HepG2 (cell line): ENCODE measurements at regions not wholly inside any gene's neighbourhood (a gene's known extent, or its start where the extent isn't known, plus 50 kb on each side); places are given as distances from the start of the nearest gene placed in this dataset.

ENCODE experiments used
- ATAC-seq: fragments of 200-7000 bp; cut with Tn5 transposase; 3 replicates; pipeline ENCODE4 v1.9.1; 2020; ENCODE audit warnings: mild to moderate bottlenecking, moderate library complexity
- BruUV-seq: library from RNA; stranded (reverse); fragments of 400-500 nt; replicated peaks from 2 replicates; lab custom pipeline; 2021; lab: Mats Ljungman, UMichigan
- CTCF ChIA-PET: fragments of 300-600 bp; formaldehyde crosslinking; extraction: SDS; loops from one replicate; lab custom pipeline; 2021; ENCODE audit warnings: low total read pairs, inconsistent platforms, low intra/inter-chr PET ratio; lab: Yijun Ruan, JAX
- POLR2A ChIA-PET: fragments of 350-600 bp; sonication (Branson Sonifier 250); formaldehyde crosslinking; loops from one replicate; lab custom pipeline; 2020; ENCODE audit warnings: antibody characterized with exemption, inconsistent platforms; lab: Yijun Ruan, JAX
- DNase-seq: peaks from one replicate; pipeline ENCODE4 v3.0.0-alpha.2; 2015; ENCODE audit warnings: low spot score
- FAIRE-seq: peaks from 3 replicates; lab custom pipeline; 2011; peaks lifted over from hg19 to GRCh38; lab: Jason Lieb, UNC
- H2AFZ ChIP-seq: one replicate; pipeline ENCODE4 v1.6.1; 2011; ENCODE audit warnings: low read length, inconsistent platforms
- H3K27ac ChIP-seq: fragments of 300-600 bp; 3 replicates; pipeline ENCODE4 v1.8.0; 2011; ENCODE audit warnings: mixed run types, mild to moderate bottlenecking, mixed read lengths, low read length, inconsistent platforms; ENCODE audit not compliant: insufficient read depth; ENCODE audit errors: extremely low read length
- H3K27me3 ChIP-seq, 2 experiments: fragments of 200-600 bp in 1 of 2; 2 replicates in 1 of 2; 3 replicates in 1 of 2; pipeline versions ENCODE4 v1.6.0 to v1.8.0; 2011; ENCODE audit warnings: low read length in 2 of 2, mild to moderate bottlenecking in 2 of 2, moderate library complexity in 2 of 2, inconsistent platforms in 1 of 2; ENCODE audit not compliant: insufficient read depth in 2 of 2, control insufficient read depth in 1 of 2
- H3K36me3 ChIP-seq, 2 experiments: fragments of 200-600 bp in 1 of 2; replicated peaks in 1 of 2; 2 replicates in 1 of 2; 3 replicates in 1 of 2; pipeline versions ENCODE4 v1.5.1 to v1.8.0; 2011; ENCODE audit warnings: low read length in 2 of 2, inconsistent platforms in 1 of 2; ENCODE audit not compliant: insufficient read depth in 2 of 2, control insufficient read depth in 1 of 2
- H3K4me1 ChIP-seq: 2 replicates; pipeline ENCODE4 v1.5.1; 2012; ENCODE audit warnings: low read length, inconsistent platforms; ENCODE audit not compliant: insufficient read depth
- H3K4me2 ChIP-seq: 2 replicates; pipeline ENCODE4 v1.6.0; 2011; ENCODE audit warnings: low read depth, low read length, inconsistent platforms
- H3K4me3 ChIP-seq, 3 experiments: fragments of 200-600 bp in 1 of 3; sonication (generic), shearing (Covaris generic) in 1 of 3; replicated peaks in 1 of 3; 2 replicates each; pipeline ENCODE4 v1.5.1; 2011 to 2016; ENCODE audit warnings: low read length in 3 of 3, inconsistent platforms in 2 of 3, low read depth in 2 of 3, mild to moderate bottlenecking in 2 of 3, control low read depth in 1 of 3, mixed read lengths in 1 of 3; ENCODE audit not compliant: insufficient read depth in 1 of 3
- H3K79me2 ChIP-seq: one replicate; pipeline ENCODE4 v1.6.1; 2011; ENCODE audit warnings: low read length, inconsistent platforms; ENCODE audit not compliant: insufficient read depth
- H3K9ac ChIP-seq: 2 replicates; pipeline ENCODE4 v1.6.0; 2011; ENCODE audit warnings: mild to moderate bottlenecking, low read depth, low read length, inconsistent platforms; ENCODE audit not compliant: insufficient read depth
- H3K9me3 ChIP-seq: 2 replicates; pipeline ENCODE4 v1.5.1; 2012; ENCODE audit warnings: mild to moderate bottlenecking, low read length
- H4K20me1 ChIP-seq: 2 replicates; pipeline ENCODE4 v1.6.0; 2011; ENCODE audit warnings: inconsistent platforms, mild to moderate bottlenecking, low read length, moderate library complexity; ENCODE audit not compliant: insufficient read depth
- CHCHD3 ChIP-seq: sonication (generic); formaldehyde crosslinking; IDR thresholded peaks from 2 replicates; pipeline ENCODE4 v1.8.0; 2022; ENCODE audit warnings: mild to moderate bottlenecking, missing genetic modification reagents, moderate library complexity
- NFKBIZ ChIP-seq: IDR thresholded peaks from 2 replicates; pipeline ENCODE4 v1.6.1; 2018; ENCODE audit warnings: missing genetic modification reagents, missing compliant biosample characterization
- RFXANK ChIP-seq: IDR thresholded peaks from 2 replicates; pipeline ENCODE4 v1.6.1; 2016
- TAF1 ChIP-seq: sonication (generic); formaldehyde crosslinking; IDR thresholded peaks from 2 replicates; pipeline ENCODE4 v1.4.0; 2020; ENCODE audit warnings: missing genetic modification reagents
- ZBTB21 ChIP-seq: sonication (generic); formaldehyde crosslinking; IDR thresholded peaks from 2 replicates; pipeline ENCODE4 v1.4.0; 2020; ENCODE audit warnings: missing genetic modification reagents
- ZNF484 ChIP-seq: sonication (generic); formaldehyde crosslinking; IDR thresholded peaks from 2 replicates; pipeline ENCODE4 v1.5.1; 2020; ENCODE audit warnings: mild to moderate bottlenecking, low read depth, missing genetic modification reagents, borderline replicate concordance
- ZNF616 ChIP-seq: sonication (generic); formaldehyde crosslinking; IDR thresholded peaks from 2 replicates; pipeline ENCODE4 v1.5.0; 2020; ENCODE audit warnings: low read depth, mild to moderate bottlenecking, missing genetic modification reagents
- WGBS: methylation state at CpG from one replicate; pipeline ENCODE4 v1.1.6; 2017; ENCODE audit warnings: low lambda C conversion rate; 5-methylcytosine and 5-hydroxymethylcytosine counted together
- in situ Hi-C: cut with HindIII; loops from 2 replicates; pipeline ENCODE4 v1.10.0; 2017; ENCODE audit warnings: low pct_unique_long_range_greater_than_20kb; ENCODE audit not compliant: extremely low pct_ligation_motif_present
- intact Hi-C: fragments of 100-400 bp; cut with micrococcal nuclease; formaldehyde crosslinking; loops from one replicate; pipeline ENCODE4 v1.10.0; 2022; ENCODE audit not compliant: unreplicated experiment
- TF ChIP-seq, protein P1 (sequence below): sonication (generic); formaldehyde crosslinking; IDR thresholded peaks from 2 replicates; pipeline ENCODE4 v1.5.0; 2020; ENCODE audit warnings: mild to moderate bottlenecking, missing genetic modification reagents, borderline replicate concordance

DNA sequence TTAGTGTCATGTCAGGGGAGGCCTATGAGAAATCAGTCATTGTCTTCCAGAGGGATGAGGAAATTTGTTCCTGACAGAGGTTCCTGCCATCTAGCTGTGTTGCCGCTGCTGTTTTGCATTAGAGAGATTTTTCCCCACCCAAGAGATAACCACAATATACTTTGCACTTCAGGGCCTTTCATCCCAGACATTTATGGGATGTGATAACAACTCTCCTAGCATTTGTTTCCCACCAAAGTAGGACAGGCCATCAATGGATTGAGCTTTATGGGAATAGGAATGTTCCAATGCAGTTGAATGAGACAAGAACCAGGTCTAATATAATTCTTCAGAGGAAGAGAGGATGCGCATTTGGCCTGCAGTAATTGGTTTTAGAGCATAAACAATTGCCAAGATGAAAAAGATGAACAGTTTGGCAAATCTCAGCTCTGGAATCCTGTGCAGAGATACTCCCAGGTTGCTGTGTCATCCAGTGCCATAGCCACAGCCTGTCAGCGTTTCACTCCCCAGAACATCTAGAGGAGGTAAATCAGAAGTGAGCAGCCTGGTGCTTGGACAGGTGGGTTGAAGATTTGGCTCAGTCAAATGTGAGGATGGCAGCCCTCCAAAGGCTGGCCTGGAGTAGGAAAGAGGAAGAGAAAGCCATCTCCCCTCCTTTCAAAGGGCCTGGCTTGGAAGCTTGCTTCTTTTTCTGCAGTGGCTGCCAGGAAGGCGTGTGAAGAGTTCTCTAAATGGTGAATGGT is 93.7 kb upstream of the SETBP1 start:
- H3K9me3 ChIP-seq = no peaks in the 10 kb centered on the region
- no peak for FAIRE-seq

More for the DNA sequence above, 93.7 kb upstream of the SETBP1 start:
- H3K36me3 ChIP-seq = no peaks in the 10 kb centered on the region
- ChIA-PET CTCF (no interaction called here), POLR2A (no interaction called here)
- intact Hi-C loops = no loop called here
- H3K27ac ChIP-seq = no peak overlapping the region
- BruUV-seq = no TSS peak
- TF ChIP-seq NFKBIZ = no peak
- no peak for TF ChIP-seq TAF1 (CRISPR knock-in tag)
- TF ChIP-seq, protein P1, sequence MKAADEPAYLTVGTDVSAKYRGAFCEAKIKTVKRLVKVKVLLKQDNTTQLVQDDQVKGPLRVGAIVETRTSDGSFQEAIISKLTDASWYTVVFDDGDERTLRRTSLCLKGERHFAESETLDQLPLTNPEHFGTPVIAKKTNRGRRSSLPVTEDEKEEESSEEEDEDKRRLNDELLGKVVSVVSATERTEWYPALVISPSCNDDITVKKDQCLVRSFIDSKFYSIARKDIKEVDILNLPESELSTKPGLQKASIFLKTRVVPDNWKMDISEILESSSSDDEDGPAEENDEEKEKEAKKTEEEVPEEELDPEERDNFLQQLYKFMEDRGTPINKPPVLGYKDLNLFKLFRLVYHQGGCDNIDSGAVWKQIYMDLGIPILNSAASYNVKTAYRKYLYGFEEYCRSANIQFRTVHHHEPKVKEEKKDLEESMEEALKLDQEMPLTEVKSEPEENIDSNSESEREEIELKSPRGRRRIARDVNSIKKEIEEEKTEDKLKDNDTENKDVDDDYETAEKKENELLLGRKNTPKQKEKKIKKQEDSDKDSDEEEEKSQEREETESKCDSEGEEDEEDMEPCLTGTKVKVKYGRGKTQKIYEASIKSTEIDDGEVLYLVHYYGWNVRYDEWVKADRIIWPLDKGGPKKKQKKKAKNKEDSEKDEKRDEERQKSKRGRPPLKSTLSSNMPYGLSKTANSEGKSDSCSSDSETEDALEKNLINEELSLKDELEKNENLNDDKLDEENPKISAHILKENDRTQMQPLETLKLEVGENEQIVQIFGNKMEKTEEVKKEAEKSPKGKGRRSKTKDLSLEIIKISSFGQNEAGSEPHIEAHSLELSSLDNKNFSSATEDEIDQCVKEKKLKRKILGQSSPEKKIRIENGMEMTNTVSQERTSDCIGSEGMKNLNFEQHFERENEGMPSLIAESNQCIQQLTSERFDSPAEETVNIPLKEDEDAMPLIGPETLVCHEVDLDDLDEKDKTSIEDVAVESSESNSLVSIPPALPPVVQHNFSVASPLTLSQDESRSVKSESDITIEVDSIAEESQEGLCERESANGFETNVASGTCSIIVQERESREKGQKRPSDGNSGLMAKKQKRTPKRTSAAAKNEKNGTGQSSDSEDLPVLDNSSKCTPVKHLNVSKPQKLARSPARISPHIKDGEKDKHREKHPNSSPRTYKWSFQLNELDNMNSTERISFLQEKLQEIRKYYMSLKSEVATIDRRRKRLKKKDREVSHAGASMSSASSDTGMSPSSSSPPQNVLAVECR (CRISPR knock-in tag) = no peak
- TF ChIP-seq ZNF616 (CRISPR knock-in tag) = no peak
- no peak for TF ChIP-seq CHCHD3 (CRISPR knock-in tag)
- TF ChIP-seq RFXANK (CRISPR knock-in tag) = no peak
- no peak for TF ChIP-seq ZNF484 (CRISPR knock-in tag)
- TF ChIP-seq ZBTB21 (CRISPR knock-in tag) = no peak
- TF ChIP-seq, all 625 proteins: peak for 0
- Histone ChIP-seq H3K79me2 (no peaks in the 10 kb centered on the region), H2AFZ (no peak overlapping the region), H3K4me1 (no peaks in the 10 kb centered on the region), H3K27me3 (no peaks in the 10 kb centered on the region), H3K9ac (no peak overlapping the region), H3K4me3 (no peak overlapping the region), H4K20me1 (no peaks in the 10 kb centered on the region), H3K4me2 (no peak overlapping the region)
- DNase-seq = no peak
- ATAC-seq = no peak
- in situ Hi-C loops = no loop called here
- WGBS = 14% methylated on average over 4 of the region's 4 CpGs
